Keratinocyte (primary cell): ENCODE measurements at regions not wholly inside any gene's neighbourhood (a gene's known extent, or its start where the extent isn't known, plus 50 kb on each side); places are given as distances from the start of the nearest gene placed in this dataset.

Experiments
- CTCF ChIP-seq, 3 experiments: IDR thresholded peaks in 1 of 3; conservative IDR thresholded peaks in 1 of 3; optimal IDR thresholded peaks in 1 of 3; 2 replicates in 2 of 3; 3 replicates in 1 of 3; pipeline versions ENCODE3 to v1.5.1; 2011; ENCODE audit warnings: low read length in 3 of 3, mild to moderate bottlenecking in 3 of 3, moderate library complexity in 2 of 3, control low read depth in 1 of 3, inconsistent platforms in 1 of 3; ENCODE audit not compliant: insufficient read depth in 2 of 3; ENCODE audit errors: extremely low read depth in 1 of 3
- EZH2 ChIP-seq: IDR thresholded peaks from one replicate; pipeline ENCODE4 v1.6.1; 2012; ENCODE audit warnings: inconsistent platforms, mild to moderate bottlenecking, low read length, moderate library complexity

DNA sequence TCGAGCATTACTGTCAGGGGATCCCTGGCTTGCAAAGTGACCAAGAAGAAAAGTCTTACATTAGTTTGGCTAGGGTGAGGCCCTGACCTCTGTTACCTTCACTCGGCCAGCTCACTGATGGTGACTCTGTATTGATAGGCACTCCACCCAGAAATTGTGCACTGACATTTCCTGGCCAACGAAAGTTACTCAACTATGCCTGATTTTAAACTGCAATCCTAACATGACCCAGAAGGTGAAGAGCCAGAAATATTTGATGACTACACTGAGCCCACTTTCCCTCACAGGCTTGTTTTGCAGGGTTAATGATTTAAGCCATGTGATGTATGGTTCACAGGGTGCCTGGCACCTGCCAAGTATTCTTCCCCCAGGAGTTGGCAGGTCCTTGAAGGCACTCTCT, 208.2 kb upstream of the MAF start:
- TF ChIP-seq CTCF (optimal IDR thresholded peaks at IDR 0.05 in 1 of 3, IDR thresholded peaks at IDR 0.05 in 1 of 3, conservative IDR thresholded peaks at IDR 0.05 in 1 of 3; ENCODE audit: extremely low read depth in 1 of 3, insufficient read depth in 2 of 3, low read length in 3 of 3) (no peak), EZH2 (no peak)
